ENCODE measurements at regions not wholly inside any gene's neighbourhood (a gene's known extent, or its start where the extent isn't known, plus 50 kb on each side); places are given as distances from the start of the nearest gene placed in this dataset.

DNA sequence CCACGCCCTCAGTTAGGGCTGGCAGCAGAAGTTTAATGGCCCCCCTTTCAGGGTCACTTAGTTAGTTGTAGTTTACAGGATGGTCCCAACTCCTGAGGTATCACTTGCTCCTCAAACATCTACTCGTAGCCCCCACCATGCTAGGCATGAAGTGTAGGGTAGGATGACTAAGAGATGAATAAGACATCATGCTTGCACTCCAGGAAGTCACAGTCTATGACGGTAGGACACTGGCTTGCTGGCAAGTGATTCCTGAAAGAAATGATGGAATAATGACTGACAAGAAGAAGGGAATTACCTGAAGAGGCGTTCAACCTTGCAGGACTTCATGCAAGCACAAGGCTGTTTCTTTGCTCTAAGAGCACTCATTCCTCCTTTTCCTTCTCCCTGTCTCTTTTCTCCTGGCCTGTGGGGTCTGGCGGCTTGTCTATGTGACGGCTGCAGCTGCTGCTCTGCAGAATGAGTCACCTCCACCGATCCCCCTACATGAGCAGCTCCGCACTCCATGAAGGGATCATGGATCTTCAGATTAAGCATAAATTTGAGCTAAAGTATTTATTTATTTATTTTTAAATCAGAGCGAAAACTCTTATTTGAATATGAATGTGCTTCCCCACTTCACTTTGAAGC is 82.9 kb upstream of the BOC start:
- H3K4me2 ChIP-seq = no peak overlapping the region
- H4K20me1 ChIP-seq = no peaks in the 10 kb centered on the region
- H3K4me1 ChIP-seq = no peaks in the 10 kb centered on the region
- H3K36me3 ChIP-seq = no peaks in the 10 kb centered on the region
- H3K27ac ChIP-seq = no peak overlapping the region
- H3K27me3 ChIP-seq = no peaks in the 10 kb centered on the region
- no peak overlapping the region for H3K9ac ChIP-seq
- H3K4me3 ChIP-seq = no peak overlapping the region
- TF ChIP-seq Cebpa-rat (IDR thresholded peaks at IDR 0.05) = no peak
- no peaks in the 10 kb centered on the region for H3K9me3 ChIP-seq (replicated peaks in 1 of 11)

GRCh38 chr3:113129168-113129567 is 82.2 kb upstream of the BOC start:
- Histone ChIP-seq H3K9me3 (replicated peaks in 1 of 11) (no peaks in the 10 kb centered on the region), H3K4me2 (no peak overlapping the region), H3K4me3 (no peak overlapping the region), H3K4me1 (no peaks in the 10 kb centered on the region), H3K36me3 (no peaks in the 10 kb centered on the region), H3K27ac (no peak overlapping the region), H3K27me3 (no peaks in the 10 kb centered on the region), H3K9ac (no peak overlapping the region), H4K20me1 (no peaks in the 10 kb centered on the region)
- no peak for TF ChIP-seq Cebpa-rat (IDR thresholded peaks at IDR 0.05)

DNA sequence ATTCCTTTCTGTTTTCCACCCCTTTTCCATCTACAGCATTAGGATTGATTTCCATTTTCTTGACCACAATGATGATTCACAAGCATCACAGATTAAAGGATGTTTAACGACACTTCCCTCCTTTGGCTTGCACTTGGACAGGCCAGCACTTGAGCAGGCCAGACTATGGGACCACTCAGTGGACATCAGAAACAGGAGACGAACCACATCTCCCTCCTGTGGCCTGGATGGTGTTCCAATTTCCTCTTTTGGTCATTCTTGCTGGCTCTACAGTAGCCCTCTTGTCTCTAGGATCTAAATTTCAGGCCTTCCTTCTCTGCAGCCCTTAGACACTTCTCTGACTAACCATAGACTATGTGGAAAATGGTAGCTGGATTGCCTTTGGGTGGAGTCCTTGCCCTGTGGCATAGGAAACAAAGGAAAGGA is 78.8 kb upstream of the BOC start:
- H3K36me3 ChIP-seq = no peaks in the 10 kb centered on the region
- H3K27ac ChIP-seq = no peak overlapping the region
- TF ChIP-seq Cebpa-rat (IDR thresholded peaks at IDR 0.05) = no peak

GRCh38 chr3:113133140-113133539 is 78.2 kb upstream of the BOC start:
- no peak for TF ChIP-seq Cebpa-rat (IDR thresholded peaks at IDR 0.05)
- no peaks in the 10 kb centered on the region for H3K9me3 ChIP-seq (replicated peaks in 1 of 11)

More for the DNA sequence above, 78.8 kb upstream of the BOC start:
- Histone ChIP-seq H3K4me3 (no peak overlapping the region), H3K4me1 (no peaks in the 10 kb centered on the region), H4K20me1 (no peaks in the 10 kb centered on the region), H3K9me3 (replicated peaks in 1 of 11) (no peaks in the 10 kb centered on the region), H3K27me3 (no peaks in the 10 kb centered on the region), H3K9ac (no peak overlapping the region), H3K4me2 (no peak overlapping the region)

DNA sequence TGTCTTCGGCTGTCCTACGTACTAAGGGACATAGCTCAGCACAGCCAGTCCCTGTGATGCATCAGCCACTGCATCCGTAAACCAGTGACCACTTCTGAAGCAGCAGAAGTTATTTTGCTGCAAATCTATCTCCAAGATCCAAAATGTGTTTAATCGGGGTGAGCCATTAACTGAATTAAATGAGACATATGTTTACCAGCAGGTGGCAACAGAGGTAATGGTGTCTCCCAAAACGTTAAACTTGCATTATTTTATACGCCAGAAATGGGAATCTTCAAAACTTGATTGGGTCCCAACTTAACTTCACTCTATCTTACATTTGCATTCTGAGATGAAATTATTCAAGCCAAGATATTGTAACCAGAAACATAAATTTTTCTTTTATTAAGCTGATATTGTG is 75.3 kb upstream of the BOC start:
- Histone ChIP-seq H4K20me1 (no peaks in the 10 kb centered on the region), H3K4me2 (no peak overlapping the region), H3K9ac (no peak overlapping the region), H3K36me3 (no peaks in the 10 kb centered on the region), H3K4me3 (no peak overlapping the region), H3K27ac (no peak overlapping the region), H3K27me3 (no peaks in the 10 kb centered on the region), H3K9me3 (replicated peaks in 1 of 11) (no peaks in the 10 kb centered on the region), H3K4me1 (peaks cover 0 to 10% (median 0%) of the 10 kb centered on the region in 10 experiments; a peak in 8 of 20 replicates)
- no peak for TF ChIP-seq Cebpa-rat (IDR thresholded peaks at IDR 0.05)

More at GRCh38 chr3:113133140-113133539, 78.2 kb upstream of the BOC start:
- Histone ChIP-seq H3K36me3 (no peaks in the 10 kb centered on the region), H3K4me2 (no peak overlapping the region), H3K27me3 (no peaks in the 10 kb centered on the region), H4K20me1 (no peaks in the 10 kb centered on the region), H3K4me1 (no peaks in the 10 kb centered on the region), H3K9ac (no peak overlapping the region), H3K4me3 (no peak overlapping the region), H3K27ac (no peak overlapping the region)

DNA sequence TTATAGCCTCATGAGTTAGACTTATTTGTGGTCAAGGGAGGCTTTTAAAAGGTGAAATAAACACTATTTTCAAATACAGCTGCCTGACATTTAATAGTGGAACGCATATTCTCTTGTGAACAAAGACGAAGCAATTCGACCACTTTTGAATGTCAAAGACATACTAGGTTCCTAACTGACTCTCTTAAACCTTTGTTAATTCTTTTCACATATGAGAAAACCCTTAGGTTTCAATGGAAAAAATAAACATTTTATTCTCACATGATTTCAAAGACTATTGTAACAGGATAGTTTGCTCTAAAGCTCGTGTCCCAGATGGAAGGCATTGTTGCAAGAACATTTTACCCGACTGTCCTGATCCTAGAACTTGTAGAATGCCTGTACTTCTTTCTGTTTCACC is 74.8 kb upstream of the BOC start:
- Histone ChIP-seq H3K27ac (no peak overlapping the region), H3K9me3 (replicated peaks in 1 of 11) (no peaks in the 10 kb centered on the region), H3K9ac (no peak overlapping the region), H4K20me1 (no peaks in the 10 kb centered on the region), H3K4me1 (peaks cover 0 to 14% (median 0%) of the 10 kb centered on the region in 10 experiments; a peak in 8 of 20 replicates), H3K4me2 (no peak overlapping the region), H3K27me3 (no peaks in the 10 kb centered on the region), H3K4me3 (no peak overlapping the region), H3K36me3 (no peaks in the 10 kb centered on the region)
- no peak for TF ChIP-seq Cebpa-rat (IDR thresholded peaks at IDR 0.05)

GRCh38 chr3:113138839-113139743 is 72.3 kb upstream of the BOC start:
- TF ChIP-seq Cebpa-rat (IDR thresholded peaks at IDR 0.05) = no peak
- no peak overlapping the region for H3K9ac ChIP-seq
- H3K9me3 ChIP-seq (replicated peaks in 1 of 11) = no peaks in the 10 kb centered on the region
- no peak overlapping the region for H3K4me2 ChIP-seq
- no peak overlapping the region for H3K4me3 ChIP-seq
- peaks cover 0 to 20% (median 0%) of the 10 kb centered on the region in 10 experiments; a peak in 8 of 20 replicates for H3K4me1 ChIP-seq
- no peaks in the 10 kb centered on the region for H3K36me3 ChIP-seq
- H3K27ac ChIP-seq = no peak overlapping the region
- H3K27me3 ChIP-seq = no peaks in the 10 kb centered on the region
- H4K20me1 ChIP-seq = no peaks in the 10 kb centered on the region

- H3K4me3 ChIP-seq = no peak overlapping the region
Observed at GRCh38 chr3:113140876-113141275, 70.5 kb upstream of the BOC start.

GRCh38 chr3:113141543-113141942 is 69.8 kb upstream of the BOC start:
- Histone ChIP-seq H3K9ac (no peak overlapping the region), H3K4me2 (no peak overlapping the region)

More at GRCh38 chr3:113140876-113141275, 70.5 kb upstream of the BOC start:
- Histone ChIP-seq H3K4me2 (peak overlapping the region in 4 of 11 experiments; percentile 1 to 53 (median 33); a peak in 6 of 22 replicates), H3K9me3 (replicated peaks in 1 of 11) (no peaks in the 10 kb centered on the region), H3K36me3 (no peaks in the 10 kb centered on the region), H3K27me3 (no peaks in the 10 kb centered on the region), H4K20me1 (no peaks in the 10 kb centered on the region), H3K4me1 (peaks cover 0 to 20% (median 0%) of the 10 kb centered on the region in 10 experiments; a peak in 8 of 20 replicates), H3K27ac (peak overlapping the region in 1 of 11 experiments; percentile 14; a peak in 1 of 22 replicates), H3K9ac (no peak overlapping the region)
- no peak for TF ChIP-seq Cebpa-rat (IDR thresholded peaks at IDR 0.05)

More at GRCh38 chr3:113141543-113141942, 69.8 kb upstream of the BOC start:
- no peak overlapping the region for H3K4me3 ChIP-seq
- peaks cover 0 to 20% (median 0%) of the 10 kb centered on the region in 10 experiments; a peak in 8 of 20 replicates for H3K4me1 ChIP-seq
- TF ChIP-seq Cebpa-rat (IDR thresholded peaks at IDR 0.05) = no peak
- H3K27ac ChIP-seq = no peak overlapping the region
- H3K36me3 ChIP-seq = no peaks in the 10 kb centered on the region
- H3K9me3 ChIP-seq (replicated peaks in 1 of 11) = no peaks in the 10 kb centered on the region
- H4K20me1 ChIP-seq = no peaks in the 10 kb centered on the region
- no peaks in the 10 kb centered on the region for H3K27me3 ChIP-seq

Data from BLaER1 treated with 17β-estradiol and CSF1 and Interleukin-3, amounts not matched to agents 10 nM and 100 nM (cell line).